ENCODE measurements at regions not wholly inside any gene's neighbourhood (a gene's known extent, or its start where the extent isn't known, plus 50 kb on each side); places are given as distances from the start of the nearest gene placed in this dataset.

DNA sequence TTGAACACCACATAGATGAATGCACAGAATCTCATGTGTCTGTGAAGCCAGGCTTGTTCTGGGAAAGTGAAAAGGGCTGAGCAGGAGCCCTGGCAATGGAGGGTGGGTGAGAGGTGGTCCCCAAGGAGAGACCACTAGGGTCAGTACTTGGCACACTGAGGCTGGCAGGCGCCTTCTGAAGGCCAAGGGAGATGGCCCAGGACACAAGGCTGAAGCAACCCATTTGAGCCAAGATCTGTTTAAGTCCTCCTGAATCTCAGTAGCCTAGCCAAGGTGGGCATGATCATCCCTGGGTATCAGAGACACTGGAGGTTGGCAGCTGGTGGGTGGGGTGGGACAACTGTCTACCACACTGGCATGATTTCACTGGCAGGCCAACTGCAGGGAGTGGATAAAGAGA is 1741.2 kb downstream of the TP53TG3F start:
- 63% methylated on average over 1 of the region's 1 CpG for WGBS (ENCODE audit: insufficient coverage)
- Histone ChIP-seq H3K27ac (ENCODE audit: low read length) (no peak overlapping the region), H3K27me3 (ENCODE audit: control insufficient read depth, insufficient read depth, low read length) (no peaks in the 10 kb centered on the region), H3K4me3 (ENCODE audit: low read length) (no peak overlapping the region), H3K4me1 (ENCODE audit: control insufficient read depth, insufficient read depth, low read length) (no peaks in the 10 kb centered on the region), H3K36me3 (ENCODE audit: control insufficient read depth, insufficient read depth, low read length) (no peaks in the 10 kb centered on the region), H3K9me3 (ENCODE audit: control insufficient read depth, insufficient read depth, low read length) (peaks cover 48% of the 10 kb centered on the region)
- TF ChIP-seq, protein P1, sequence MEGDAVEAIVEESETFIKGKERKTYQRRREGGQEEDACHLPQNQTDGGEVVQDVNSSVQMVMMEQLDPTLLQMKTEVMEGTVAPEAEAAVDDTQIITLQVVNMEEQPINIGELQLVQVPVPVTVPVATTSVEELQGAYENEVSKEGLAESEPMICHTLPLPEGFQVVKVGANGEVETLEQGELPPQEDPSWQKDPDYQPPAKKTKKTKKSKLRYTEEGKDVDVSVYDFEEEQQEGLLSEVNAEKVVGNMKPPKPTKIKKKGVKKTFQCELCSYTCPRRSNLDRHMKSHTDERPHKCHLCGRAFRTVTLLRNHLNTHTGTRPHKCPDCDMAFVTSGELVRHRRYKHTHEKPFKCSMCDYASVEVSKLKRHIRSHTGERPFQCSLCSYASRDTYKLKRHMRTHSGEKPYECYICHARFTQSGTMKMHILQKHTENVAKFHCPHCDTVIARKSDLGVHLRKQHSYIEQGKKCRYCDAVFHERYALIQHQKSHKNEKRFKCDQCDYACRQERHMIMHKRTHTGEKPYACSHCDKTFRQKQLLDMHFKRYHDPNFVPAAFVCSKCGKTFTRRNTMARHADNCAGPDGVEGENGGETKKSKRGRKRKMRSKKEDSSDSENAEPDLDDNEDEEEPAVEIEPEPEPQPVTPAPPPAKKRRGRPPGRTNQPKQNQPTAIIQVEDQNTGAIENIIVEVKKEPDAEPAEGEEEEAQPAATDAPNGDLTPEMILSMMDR (IDR thresholded peaks at IDR 0.05): no peak
- H3K4me3 Mint-ChIP-seq: no peak overlapping the region
- H3K9me3 Mint-ChIP-seq: peaks cover 22 to 28% of the 10 kb centered on the region in 2 donors
- H3K27me3 Mint-ChIP-seq (ENCODE audit: low read depth in 2 of 2): no peaks in the 10 kb centered on the region
- H3K36me3 Mint-ChIP-seq: peaks cover 15% of the 10 kb centered on the region
- DNase-seq: no peak
- intact Hi-C loops (cut with micrococcal nuclease): no loop called here
- no peaks in the 10 kb centered on the region for H3K4me1 Mint-ChIP-seq
- ATAC-seq: no peak
- no peak overlapping the region for H3K27ac Mint-ChIP-seq

DNA sequence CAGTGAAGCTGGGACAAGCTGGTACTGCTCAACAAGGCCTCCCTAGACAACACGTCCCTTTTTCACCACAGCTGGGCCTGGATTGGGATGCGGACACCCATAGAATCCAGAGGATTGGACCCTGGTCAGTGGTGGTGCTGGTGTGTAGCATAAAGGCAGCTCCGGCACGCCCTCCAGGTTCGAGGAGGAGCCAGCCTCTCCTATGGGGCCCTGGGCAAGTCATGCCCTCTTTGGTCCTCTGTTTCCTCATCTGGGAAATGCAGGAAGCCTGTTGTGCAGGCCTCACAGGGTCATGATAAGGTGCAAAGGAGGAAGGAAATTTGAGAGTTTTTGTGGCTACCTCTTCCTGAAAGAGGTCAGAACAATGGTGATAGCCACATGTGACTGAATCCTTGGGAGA is 1741.7 kb downstream of the TP53TG3F start:
- H3K27ac ChIP-seq (ENCODE audit: low read length): no peak overlapping the region
- H3K36me3 Mint-ChIP-seq: peaks cover 20% of the 10 kb centered on the region
- H3K4me3 ChIP-seq (ENCODE audit: low read length): no peak overlapping the region
- peaks cover 44% of the 10 kb centered on the region for H3K9me3 ChIP-seq (ENCODE audit: control insufficient read depth, insufficient read depth, low read length)
- H3K36me3 ChIP-seq (ENCODE audit: control insufficient read depth, insufficient read depth, low read length): no peaks in the 10 kb centered on the region
- H3K4me3 Mint-ChIP-seq: no peak overlapping the region
- no peak for ATAC-seq
- H3K27me3 Mint-ChIP-seq (ENCODE audit: low read depth in 2 of 2): no peaks in the 10 kb centered on the region
- no peaks in the 10 kb centered on the region for H3K27me3 ChIP-seq (ENCODE audit: control insufficient read depth, insufficient read depth, low read length)
- WGBS (ENCODE audit: insufficient coverage): 84% methylated on average over 5 of the region's 5 CpGs
- DNase-seq: no peak
- H3K4me1 ChIP-seq (ENCODE audit: control insufficient read depth, insufficient read depth, low read length): no peaks in the 10 kb centered on the region
- intact Hi-C loops (cut with micrococcal nuclease): no loop called here
- H3K9me3 Mint-ChIP-seq: peaks cover 21 to 28% of the 10 kb centered on the region in 2 donors
- no peak overlapping the region for H3K27ac Mint-ChIP-seq
- no peaks in the 10 kb centered on the region for H3K4me1 Mint-ChIP-seq
- TF ChIP-seq, protein P1 (IDR thresholded peaks at IDR 0.05): no peak

DNA sequence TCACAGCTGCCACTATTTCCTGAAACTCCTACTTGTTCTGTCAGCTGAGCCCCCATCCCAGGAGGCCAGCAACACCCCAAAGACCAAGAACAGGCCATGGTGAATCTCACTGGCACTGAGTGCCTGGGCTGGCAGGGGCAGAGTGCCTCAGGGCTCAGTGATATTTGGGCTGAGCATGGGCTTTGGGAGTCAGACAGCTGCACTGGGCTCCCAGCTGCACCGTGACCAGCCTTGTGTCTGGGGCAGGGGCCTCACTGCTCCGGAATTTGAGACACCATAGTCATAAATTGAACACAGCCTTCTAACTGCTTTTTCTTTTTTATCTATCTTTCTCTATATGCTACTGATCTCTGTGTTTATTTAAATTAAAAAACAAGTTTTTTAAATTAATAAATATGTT is 1744.2 kb downstream of the TP53TG3F start:
- Histone ChIP-seq H3K4me1 (ENCODE audit: control insufficient read depth, insufficient read depth, low read length) (no peaks in the 10 kb centered on the region), H3K4me3 (ENCODE audit: low read length) (no peak overlapping the region), H3K27me3 (ENCODE audit: control insufficient read depth, insufficient read depth, low read length) (no peaks in the 10 kb centered on the region), H3K27ac (ENCODE audit: low read length) (no peak overlapping the region), H3K36me3 (ENCODE audit: control insufficient read depth, insufficient read depth, low read length) (no peaks in the 10 kb centered on the region), H3K9me3 (ENCODE audit: control insufficient read depth, insufficient read depth, low read length) (peaks cover 38% of the 10 kb centered on the region)
- no peaks in the 10 kb centered on the region for H3K4me1 Mint-ChIP-seq
- ATAC-seq (no peak), DNase-seq (no peak)
- no peak overlapping the region for H3K4me3 Mint-ChIP-seq
- no peaks in the 10 kb centered on the region for H3K27me3 Mint-ChIP-seq (ENCODE audit: low read depth in 2 of 2)
- intact Hi-C loops (cut with micrococcal nuclease): no loop called here
- H3K36me3 Mint-ChIP-seq: peaks cover 22% of the 10 kb centered on the region
- 75% methylated on average over 2 of the region's 2 CpGs for WGBS (ENCODE audit: insufficient coverage)
- no peak overlapping the region for H3K27ac Mint-ChIP-seq
- TF ChIP-seq, protein P1 (IDR thresholded peaks at IDR 0.05): no peak
- H3K9me3 Mint-ChIP-seq: peaks cover 18 to 30% of the 10 kb centered on the region in 2 donors

All from natural killer cell (primary cell).